ENCODE measurements at regions not wholly inside any gene's neighbourhood (a gene's known extent, or its start where the extent isn't known, plus 50 kb on each side); places are given as distances from the start of the nearest gene placed in this dataset.

DNA sequence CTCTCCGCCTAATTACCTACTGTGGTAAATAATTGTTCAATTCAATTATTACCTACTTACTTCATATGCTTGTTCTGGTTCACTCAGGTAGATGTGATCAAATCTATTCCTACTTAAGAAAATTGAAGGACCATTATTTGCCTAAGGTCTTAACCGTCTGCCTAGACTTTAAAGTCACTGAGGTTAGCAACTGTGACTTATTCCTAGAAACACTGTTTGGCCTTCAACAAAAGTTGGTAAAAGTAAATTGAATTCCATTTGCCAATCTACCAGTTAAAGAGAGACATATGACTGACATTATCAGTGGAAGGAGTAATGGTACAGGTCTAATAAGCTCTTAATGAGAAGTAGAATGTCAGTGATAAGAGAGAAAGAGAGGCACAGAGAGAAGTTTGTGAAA, 491.5 kb downstream of the NYAP2 start:
- H3K4me3 ChIP-seq (ENCODE audit: low read depth, low read length) = no peak overlapping the region
- no peak overlapping the region for H3K9ac ChIP-seq (ENCODE audit: low read depth, low read length)
- H3K36me3 ChIP-seq (ENCODE audit: control insufficient read depth, insufficient read depth, low read length) = no peaks in the 10 kb centered on the region
- H3K27me3 ChIP-seq (ENCODE audit: control insufficient read depth, insufficient read depth, low read length) = no peaks in the 10 kb centered on the region
- no peaks in the 10 kb centered on the region for H3K9me3 ChIP-seq (ENCODE audit: control insufficient read depth, insufficient read depth, low read length)
- H3K4me1 ChIP-seq (ENCODE audit: control insufficient read depth, insufficient read depth, low read length) = no peaks in the 10 kb centered on the region

DNA sequence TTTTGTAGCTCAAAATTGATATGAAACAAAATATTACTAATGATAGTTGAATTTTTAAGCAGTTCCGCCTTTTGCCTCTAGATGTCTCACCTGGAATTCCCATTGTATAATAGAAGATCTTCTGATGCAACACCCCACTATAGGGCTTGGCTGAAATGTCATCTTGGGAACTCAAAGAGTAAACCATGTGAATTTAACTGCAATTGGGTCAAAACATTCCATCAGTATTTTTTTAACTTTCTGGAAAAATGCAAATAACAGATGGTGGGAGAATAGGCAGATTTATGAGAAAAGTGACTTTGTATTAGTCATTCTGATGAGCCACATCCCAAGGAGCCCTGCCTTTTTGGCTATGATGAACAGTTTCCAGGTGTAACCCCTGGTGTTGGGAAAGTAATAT, 489.9 kb downstream of the NYAP2 start:
- H3K36me3 ChIP-seq (ENCODE audit: control insufficient read depth, insufficient read depth, low read length) = no peaks in the 10 kb centered on the region
- H3K9ac ChIP-seq (ENCODE audit: low read depth, low read length) = no peak overlapping the region
- no peaks in the 10 kb centered on the region for H3K9me3 ChIP-seq (ENCODE audit: control insufficient read depth, insufficient read depth, low read length)
- no peaks in the 10 kb centered on the region for H3K27me3 ChIP-seq (ENCODE audit: control insufficient read depth, insufficient read depth, low read length)
- H3K4me3 ChIP-seq (ENCODE audit: low read depth, low read length) = no peak overlapping the region
- H3K4me1 ChIP-seq (ENCODE audit: control insufficient read depth, insufficient read depth, low read length) = no peaks in the 10 kb centered on the region

DNA sequence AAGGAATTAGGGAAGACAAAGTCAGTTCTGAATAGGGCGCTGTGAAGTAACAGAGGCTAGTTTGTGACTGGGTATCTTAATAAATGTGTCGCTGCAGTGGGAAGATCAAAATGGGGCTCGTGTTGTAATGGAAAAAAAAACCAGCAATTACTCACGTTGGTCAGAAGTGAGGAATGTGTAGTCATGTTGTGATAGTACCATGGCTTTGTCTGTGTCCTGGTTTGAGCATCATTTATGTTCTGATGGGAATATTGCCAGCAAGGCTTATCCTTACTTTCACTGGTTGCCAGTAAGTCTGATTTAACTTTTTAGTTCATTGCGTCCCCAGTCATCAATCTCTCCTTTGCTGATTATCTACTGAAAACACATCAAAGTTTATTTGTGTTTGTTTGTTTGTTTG, 467.6 kb downstream of the NYAP2 start:
- Histone ChIP-seq H3K4me3 (ENCODE audit: low read depth, low read length) (no peak overlapping the region), H3K36me3 (ENCODE audit: control insufficient read depth, insufficient read depth, low read length) (no peaks in the 10 kb centered on the region), H3K9ac (ENCODE audit: low read depth, low read length) (no peak overlapping the region), H3K9me3 (ENCODE audit: control insufficient read depth, insufficient read depth, low read length) (no peaks in the 10 kb centered on the region), H3K27me3 (ENCODE audit: control insufficient read depth, insufficient read depth, low read length) (no peaks in the 10 kb centered on the region), H3K4me1 (ENCODE audit: control insufficient read depth, insufficient read depth, low read length) (no peaks in the 10 kb centered on the region)

DNA sequence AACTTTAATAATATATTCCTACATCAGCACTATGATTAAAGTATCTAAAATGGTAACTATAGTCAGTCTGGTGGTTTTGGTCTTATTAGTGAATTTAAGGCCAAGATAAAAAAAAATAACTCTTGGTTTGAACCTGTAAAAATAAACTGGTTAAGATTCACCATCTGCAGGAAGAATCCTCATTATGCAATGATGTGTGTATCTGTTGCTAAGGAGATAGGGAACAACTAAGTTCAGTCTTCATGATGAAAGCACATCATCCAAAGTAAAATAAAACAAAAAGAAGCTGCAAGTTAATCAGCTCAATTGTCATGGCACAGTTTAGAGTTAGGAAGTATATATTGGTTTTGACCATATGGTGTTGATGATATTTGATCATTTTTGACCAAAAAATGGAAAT, 466.0 kb downstream of the NYAP2 start:
- no peak overlapping the region for H3K9ac ChIP-seq (ENCODE audit: low read depth, low read length)
- no peaks in the 10 kb centered on the region for H3K36me3 ChIP-seq (ENCODE audit: control insufficient read depth, insufficient read depth, low read length)
- H3K27me3 ChIP-seq (ENCODE audit: control insufficient read depth, insufficient read depth, low read length) = no peaks in the 10 kb centered on the region
- no peaks in the 10 kb centered on the region for H3K4me1 ChIP-seq (ENCODE audit: control insufficient read depth, insufficient read depth, low read length)
- H3K4me3 ChIP-seq (ENCODE audit: low read depth, low read length) = no peak overlapping the region
- no peaks in the 10 kb centered on the region for H3K9me3 ChIP-seq (ENCODE audit: control insufficient read depth, insufficient read depth, low read length)

DNA sequence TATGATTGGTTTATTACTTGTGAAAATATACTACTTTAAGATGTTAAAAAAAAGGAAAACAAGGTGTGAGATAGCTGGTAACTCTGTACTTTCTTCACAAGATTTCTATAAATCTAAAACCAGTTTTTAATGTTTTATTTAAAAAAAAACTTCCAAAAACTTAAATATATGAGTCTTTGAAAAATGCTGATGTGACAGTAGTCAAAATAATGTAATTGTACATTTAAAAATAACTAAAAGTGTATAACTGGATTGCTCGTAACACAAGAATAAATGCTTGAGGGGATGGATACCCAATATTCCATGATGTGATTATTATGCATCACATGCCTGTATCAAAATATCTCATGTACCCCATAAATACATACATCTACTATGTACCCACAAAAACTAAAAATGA, 464.9 kb downstream of the NYAP2 start:
- no peak overlapping the region for H3K4me3 ChIP-seq (ENCODE audit: low read depth, low read length)

DNA sequence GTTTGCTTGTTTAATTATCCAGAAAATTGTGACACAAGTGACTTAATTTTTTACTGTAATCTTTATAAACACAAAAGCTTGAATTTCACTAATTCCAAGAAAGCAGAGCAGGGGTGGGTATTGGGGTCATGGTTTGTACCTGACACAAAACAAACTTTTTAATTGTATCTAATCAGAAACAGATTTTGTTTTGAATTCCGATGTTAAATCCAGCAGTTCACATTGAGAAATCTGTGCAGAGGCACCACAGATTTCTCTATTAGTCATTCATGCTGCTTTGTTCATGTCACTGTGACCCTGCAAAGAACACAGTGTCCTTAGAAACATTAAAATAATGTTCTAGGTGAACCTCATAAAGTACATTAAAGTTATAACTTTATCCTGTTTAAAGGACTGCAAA, 443.4 kb downstream of the NYAP2 start:
- Histone ChIP-seq H3K9ac (ENCODE audit: low read depth, low read length) (no peak overlapping the region), H3K4me1 (ENCODE audit: control insufficient read depth, insufficient read depth, low read length) (no peaks in the 10 kb centered on the region), H3K9me3 (ENCODE audit: control insufficient read depth, insufficient read depth, low read length) (no peaks in the 10 kb centered on the region), H3K36me3 (ENCODE audit: control insufficient read depth, insufficient read depth, low read length) (no peaks in the 10 kb centered on the region), H3K27me3 (ENCODE audit: control insufficient read depth, insufficient read depth, low read length) (no peaks in the 10 kb centered on the region), H3K4me3 (ENCODE audit: low read depth, low read length) (no peak overlapping the region)

More for the DNA sequence above, 464.9 kb downstream of the NYAP2 start:
- no peaks in the 10 kb centered on the region for H3K9me3 ChIP-seq (ENCODE audit: control insufficient read depth, insufficient read depth, low read length)
- H3K9ac ChIP-seq (ENCODE audit: low read depth, low read length) = no peak overlapping the region
- no peaks in the 10 kb centered on the region for H3K4me1 ChIP-seq (ENCODE audit: control insufficient read depth, insufficient read depth, low read length)
- no peaks in the 10 kb centered on the region for H3K27me3 ChIP-seq (ENCODE audit: control insufficient read depth, insufficient read depth, low read length)
- no peaks in the 10 kb centered on the region for H3K36me3 ChIP-seq (ENCODE audit: control insufficient read depth, insufficient read depth, low read length)

DNA sequence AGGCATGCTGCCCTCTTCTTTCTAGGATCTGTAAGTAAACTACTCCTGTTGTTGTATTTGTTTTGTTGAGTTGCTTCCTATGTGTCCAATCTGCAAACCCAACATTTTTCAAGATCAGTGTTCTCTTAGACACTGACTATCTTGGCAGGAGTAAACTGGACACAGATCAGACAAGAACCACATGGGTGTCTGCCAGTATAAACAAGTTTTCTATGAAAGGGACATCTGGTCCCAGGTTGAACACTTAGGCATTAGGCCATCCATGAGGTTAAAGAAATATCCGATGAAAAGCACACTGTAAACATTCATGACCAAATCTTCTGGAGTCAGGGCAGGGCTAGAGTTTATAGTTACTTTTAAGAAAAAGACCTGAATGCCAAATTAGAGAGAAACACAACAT, 441.8 kb downstream of the NYAP2 start:
- Histone ChIP-seq H3K27me3 (ENCODE audit: control insufficient read depth, insufficient read depth, low read length) (no peaks in the 10 kb centered on the region), H3K4me3 (ENCODE audit: low read depth, low read length) (no peak overlapping the region), H3K36me3 (ENCODE audit: control insufficient read depth, insufficient read depth, low read length) (no peaks in the 10 kb centered on the region), H3K9me3 (ENCODE audit: control insufficient read depth, insufficient read depth, low read length) (no peaks in the 10 kb centered on the region), H3K4me1 (ENCODE audit: control insufficient read depth, insufficient read depth, low read length) (no peaks in the 10 kb centered on the region), H3K9ac (ENCODE audit: low read depth, low read length) (no peak overlapping the region)

DNA sequence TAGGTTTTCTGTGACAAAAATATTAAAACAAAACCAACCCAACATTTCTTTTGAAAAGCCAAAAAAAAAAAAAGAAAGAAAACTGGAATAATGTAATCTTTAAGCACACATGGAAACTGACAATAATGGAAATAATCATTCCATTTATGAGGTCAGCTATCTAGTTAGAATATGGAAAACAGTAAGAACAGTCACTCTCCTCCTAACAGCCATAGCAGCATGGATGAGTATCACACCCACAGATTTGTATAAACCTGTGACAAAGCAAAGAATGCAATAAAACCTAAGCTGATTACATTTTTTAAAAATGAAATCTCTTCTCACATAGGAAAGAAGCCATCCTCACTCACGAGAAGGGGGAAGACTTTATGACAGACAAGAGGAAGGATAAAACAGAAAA, 437.8 kb downstream of the NYAP2 start:
- Histone ChIP-seq H3K4me3 (ENCODE audit: low read depth, low read length) (no peak overlapping the region), H3K36me3 (ENCODE audit: control insufficient read depth, insufficient read depth, low read length) (no peaks in the 10 kb centered on the region), H3K9me3 (ENCODE audit: control insufficient read depth, insufficient read depth, low read length) (no peaks in the 10 kb centered on the region), H3K27me3 (ENCODE audit: control insufficient read depth, insufficient read depth, low read length) (no peaks in the 10 kb centered on the region), H3K9ac (ENCODE audit: low read depth, low read length) (no peak overlapping the region), H3K4me1 (ENCODE audit: control insufficient read depth, insufficient read depth, low read length) (no peaks in the 10 kb centered on the region)

DNA sequence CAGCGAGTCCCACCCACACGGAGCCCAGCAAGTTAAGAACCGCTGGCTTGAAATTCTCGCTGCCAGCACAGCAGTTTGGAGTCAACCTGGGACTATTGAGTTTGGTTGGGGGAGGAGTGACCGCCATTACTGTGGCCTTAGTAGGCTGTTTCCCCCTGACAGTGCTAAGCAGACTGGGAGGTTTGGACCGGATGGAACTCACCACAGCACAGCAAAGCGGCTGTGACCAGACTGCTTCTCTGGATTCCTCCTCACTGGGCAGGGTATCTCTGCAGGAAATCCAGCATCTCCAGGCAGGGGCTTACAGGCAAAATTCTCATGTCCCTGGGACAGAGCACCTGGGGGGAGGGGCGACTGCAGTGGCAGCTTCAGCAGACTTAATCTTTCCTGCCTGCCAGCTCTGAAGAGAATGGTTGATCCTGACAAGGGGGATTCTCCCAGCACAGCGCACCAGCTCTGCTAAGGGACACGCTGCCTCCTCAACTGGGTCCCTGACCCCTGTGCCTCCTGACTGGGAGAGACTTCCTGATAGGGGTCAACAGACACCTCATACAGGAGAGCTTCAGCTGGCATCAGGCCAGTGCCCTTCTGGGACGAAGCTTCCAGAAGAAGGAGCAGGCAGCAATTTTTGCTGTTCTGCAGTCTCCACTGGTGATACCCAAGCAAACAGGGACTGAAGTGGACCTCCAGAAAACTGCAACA, 425.4 kb downstream of the NYAP2 start:
- Histone ChIP-seq H3K4me1 (ENCODE audit: control insufficient read depth, insufficient read depth, low read length) (no peaks in the 10 kb centered on the region), H3K9me3 (ENCODE audit: control insufficient read depth, insufficient read depth, low read length) (no peaks in the 10 kb centered on the region), H3K4me3 (ENCODE audit: low read depth, low read length) (no peak overlapping the region), H3K27me3 (ENCODE audit: control insufficient read depth, insufficient read depth, low read length) (no peaks in the 10 kb centered on the region), H3K9ac (ENCODE audit: low read depth, low read length) (no peak overlapping the region), H3K36me3 (ENCODE audit: control insufficient read depth, insufficient read depth, low read length) (no peaks in the 10 kb centered on the region)

DNA sequence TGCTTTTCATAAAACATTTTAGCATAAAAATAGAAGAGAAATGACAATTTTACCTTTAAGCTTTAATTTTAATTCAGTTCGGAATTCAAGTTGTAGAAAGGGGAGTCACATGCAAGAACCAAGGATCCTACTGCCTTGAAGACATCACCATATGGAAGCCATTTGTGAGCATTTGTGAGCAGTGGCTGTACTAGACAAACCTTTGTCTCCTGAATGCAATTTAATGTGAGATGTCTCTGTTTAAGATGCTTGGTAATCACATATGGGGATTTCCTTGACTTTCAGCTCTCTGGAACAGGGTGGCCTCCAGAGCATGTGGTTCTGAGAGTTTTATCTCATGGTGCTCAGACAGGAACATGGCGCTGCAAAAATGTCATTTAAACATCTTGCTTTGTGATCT, 421.8 kb downstream of the NYAP2 start:
- no peaks in the 10 kb centered on the region for H3K36me3 ChIP-seq (ENCODE audit: control insufficient read depth, insufficient read depth, low read length)
- H3K27me3 ChIP-seq (ENCODE audit: control insufficient read depth, insufficient read depth, low read length) = no peaks in the 10 kb centered on the region
- no peaks in the 10 kb centered on the region for H3K9me3 ChIP-seq (ENCODE audit: control insufficient read depth, insufficient read depth, low read length)
- no peak overlapping the region for H3K9ac ChIP-seq (ENCODE audit: low read depth, low read length)
- H3K4me3 ChIP-seq (ENCODE audit: low read depth, low read length) = no peak overlapping the region
- H3K4me1 ChIP-seq (ENCODE audit: control insufficient read depth, insufficient read depth, low read length) = no peaks in the 10 kb centered on the region

DNA sequence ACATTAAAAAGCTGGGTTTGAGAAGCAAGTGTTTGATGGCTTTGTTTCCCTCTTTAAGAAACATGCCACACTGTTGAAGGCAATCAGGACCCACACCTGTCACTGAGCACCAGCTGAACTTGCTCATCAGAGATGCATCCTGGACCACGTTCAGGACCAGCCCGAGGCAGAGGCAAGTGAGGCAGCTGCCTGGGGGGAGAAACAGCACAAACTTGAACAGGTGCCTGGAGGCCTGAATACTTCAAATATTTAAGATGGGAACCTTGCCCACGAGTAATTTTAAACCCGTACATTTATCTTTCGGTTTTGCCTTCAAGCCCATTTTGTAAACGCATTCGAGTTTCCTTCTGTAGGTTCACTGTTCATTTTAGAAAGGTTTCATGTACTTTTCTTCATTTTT, 421.3 kb downstream of the NYAP2 start:
- Histone ChIP-seq H3K9ac (ENCODE audit: low read depth, low read length) (no peak overlapping the region), H3K27me3 (ENCODE audit: control insufficient read depth, insufficient read depth, low read length) (no peaks in the 10 kb centered on the region), H3K36me3 (ENCODE audit: control insufficient read depth, insufficient read depth, low read length) (no peaks in the 10 kb centered on the region), H3K4me1 (ENCODE audit: control insufficient read depth, insufficient read depth, low read length) (no peaks in the 10 kb centered on the region), H3K4me3 (ENCODE audit: low read depth, low read length) (no peak overlapping the region), H3K9me3 (ENCODE audit: control insufficient read depth, insufficient read depth, low read length) (no peaks in the 10 kb centered on the region)

DNA sequence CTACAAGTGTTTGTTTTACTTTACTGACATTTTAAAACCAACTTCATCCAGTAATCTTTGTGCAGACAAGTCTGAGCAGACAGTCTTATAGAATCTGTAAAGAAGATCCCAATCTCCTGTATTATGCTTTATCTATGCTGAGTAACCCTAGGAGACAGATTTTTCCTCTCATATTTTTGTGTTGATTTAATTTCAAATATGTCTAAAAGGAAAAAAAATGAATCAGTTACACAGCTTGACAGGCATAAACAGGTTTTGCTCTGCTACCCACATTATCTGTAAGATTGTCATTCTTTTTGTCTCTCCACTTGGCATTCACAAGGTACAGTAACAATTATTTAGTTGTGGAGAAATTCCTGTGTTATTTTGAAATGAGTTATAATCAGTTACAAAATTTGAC, 415.0 kb downstream of the NYAP2 start:
- no peaks in the 10 kb centered on the region for H3K9me3 ChIP-seq (ENCODE audit: control insufficient read depth, insufficient read depth, low read length)
- H3K36me3 ChIP-seq (ENCODE audit: control insufficient read depth, insufficient read depth, low read length) = no peaks in the 10 kb centered on the region
- no peaks in the 10 kb centered on the region for H3K4me1 ChIP-seq (ENCODE audit: control insufficient read depth, insufficient read depth, low read length)
- H3K4me3 ChIP-seq (ENCODE audit: low read depth, low read length) = no peak overlapping the region
- H3K27me3 ChIP-seq (ENCODE audit: control insufficient read depth, insufficient read depth, low read length) = no peaks in the 10 kb centered on the region
- H3K9ac ChIP-seq (ENCODE audit: low read depth, low read length) = no peak overlapping the region

Data from iPS-15b (cell line).